NCI-H774 (cell line): ENCODE measurements at regions not wholly inside any gene's neighbourhood (a gene's known extent, or its start where the extent isn't known, plus 50 kb on each side); places are given as distances from the start of the nearest gene placed in this dataset.
A peak's percentile ranks its signal among the peaks of the same experiment; 100 is the strongest.
"Not testable (repeated sequence)": the region's sequence is repeated elsewhere in the genome, so short reads cannot be mapped to it uniquely, and the experiment has no call there.

Experiments
- DNase-seq: peaks from one replicate; lab custom pipeline; 2025; lab: John Stamatoyannopoulos, UW

- no peak for DNase-seq
Measured at GRCh38 chr12:27133022-27133590, 50.7 kb upstream of the C12orf71 start.

GRCh38 chr12:27140478-27140969 is 58.1 kb upstream of the C12orf71 start:
- no peak for DNase-seq

- DNase-seq: peak; percentile 68
Measured at GRCh38 chr12:27142101-27142721, 59.8 kb upstream of the C12orf71 start.

- DNase-seq: no peak
Measured at GRCh38 chr12:27143256-27144069, 61.1 kb upstream of the C12orf71 start.

- not testable (repeated sequence) for DNase-seq
Measured at GRCh38 chr12:27145725-27146124, 63.3 kb upstream of the C12orf71 start.

GRCh38 chr12:27148373-27148772 is 66.0 kb upstream of the C12orf71 start:
- DNase-seq: no peak

- DNase-seq: no peak
Measured at GRCh38 chr12:27148791-27149190, 66.4 kb upstream of the C12orf71 start.

GRCh38 chr12:27151479-27151878 is 69.1 kb upstream of the C12orf71 start:
- no peak for DNase-seq

GRCh38 chr12:27158297-27158696 is 75.9 kb upstream of the C12orf71 start:
- no peak for DNase-seq

- DNase-seq: no peak
Measured at GRCh38 chr12:27161458-27162228, 79.3 kb upstream of the C12orf71 start.

GRCh38 chr12:27162229-27162537 is 79.8 kb upstream of the C12orf71 start:
- no peak for DNase-seq

- no peak for DNase-seq
Measured at GRCh38 chr12:27163048-27163715, 80.8 kb upstream of the C12orf71 start.

GRCh38 chr12:27163894-27164293 is 80.2 kb upstream of the STK38L start:
- DNase-seq: no peak

- DNase-seq: no peak
Measured at GRCh38 chr12:27164330-27165040, 79.6 kb upstream of the STK38L start.

- DNase-seq: not testable (repeated sequence)
Measured at GRCh38 chr12:27165958-27166357, 78.1 kb upstream of the STK38L start.

- not testable (repeated sequence) for DNase-seq
Measured at GRCh38 chr12:27171494-27171893, 72.6 kb upstream of the STK38L start.

GRCh38 chr12:27176765-27177164 is 67.3 kb upstream of the STK38L start:
- no peak for DNase-seq

- DNase-seq: no peak
Measured at GRCh38 chr12:27177706-27178105, 66.4 kb upstream of the STK38L start.

- no peak for DNase-seq
Measured at GRCh38 chr12:27178255-27178654, 65.8 kb upstream of the STK38L start.

- DNase-seq: no peak
Measured at GRCh38 chr12:27178723-27179399, 65.2 kb upstream of the STK38L start.
